ENCODE measurements at regions not wholly inside any gene's neighbourhood (a gene's known extent, or its start where the extent isn't known, plus 50 kb on each side); places are given as distances from the start of the nearest gene placed in this dataset.

DNA sequence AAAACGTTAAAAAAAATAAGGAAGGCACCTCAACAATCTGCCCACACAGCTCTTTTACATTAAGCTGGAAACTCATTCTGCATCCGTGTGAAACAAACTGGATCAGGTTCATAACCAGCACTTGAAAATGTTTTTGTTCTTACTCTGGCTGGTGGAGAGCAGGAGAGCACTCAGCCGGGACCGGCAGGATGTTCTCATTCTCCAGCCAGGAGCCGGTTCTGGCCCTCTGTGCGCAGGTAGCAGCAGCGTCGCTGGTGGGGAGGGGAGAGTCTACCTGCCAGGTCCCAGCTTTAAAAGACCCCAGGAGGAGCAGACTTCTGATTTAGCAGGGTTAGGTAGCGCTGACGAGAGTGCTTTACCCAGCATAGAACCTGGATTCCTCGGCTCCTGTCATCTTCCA lies 834.9 kb upstream of the SALL3 start:
- TF ChIP-seq, protein P1, sequence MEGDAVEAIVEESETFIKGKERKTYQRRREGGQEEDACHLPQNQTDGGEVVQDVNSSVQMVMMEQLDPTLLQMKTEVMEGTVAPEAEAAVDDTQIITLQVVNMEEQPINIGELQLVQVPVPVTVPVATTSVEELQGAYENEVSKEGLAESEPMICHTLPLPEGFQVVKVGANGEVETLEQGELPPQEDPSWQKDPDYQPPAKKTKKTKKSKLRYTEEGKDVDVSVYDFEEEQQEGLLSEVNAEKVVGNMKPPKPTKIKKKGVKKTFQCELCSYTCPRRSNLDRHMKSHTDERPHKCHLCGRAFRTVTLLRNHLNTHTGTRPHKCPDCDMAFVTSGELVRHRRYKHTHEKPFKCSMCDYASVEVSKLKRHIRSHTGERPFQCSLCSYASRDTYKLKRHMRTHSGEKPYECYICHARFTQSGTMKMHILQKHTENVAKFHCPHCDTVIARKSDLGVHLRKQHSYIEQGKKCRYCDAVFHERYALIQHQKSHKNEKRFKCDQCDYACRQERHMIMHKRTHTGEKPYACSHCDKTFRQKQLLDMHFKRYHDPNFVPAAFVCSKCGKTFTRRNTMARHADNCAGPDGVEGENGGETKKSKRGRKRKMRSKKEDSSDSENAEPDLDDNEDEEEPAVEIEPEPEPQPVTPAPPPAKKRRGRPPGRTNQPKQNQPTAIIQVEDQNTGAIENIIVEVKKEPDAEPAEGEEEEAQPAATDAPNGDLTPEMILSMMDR (IDR thresholded peaks at IDR 0.05): no peak
- no peak for TF ChIP-seq POLR2A (IDR thresholded peaks at IDR 0.05)
